GM21723 (cell line): ENCODE measurements at regions not wholly inside any gene's neighbourhood (a gene's known extent, or its start where the extent isn't known, plus 50 kb on each side); places are given as distances from the start of the nearest gene placed in this dataset.

ENCODE experiments used
- ATAC-seq: cut with Tn5 transposase; IDR thresholded peaks from one replicate; pipeline ENCODE4 v1.9.1; 2021; ENCODE audit warnings: mild to moderate bottlenecking, moderate library complexity; ENCODE audit not compliant: unreplicated experiment

GRCh38 chr5:35367526-35367925 is 137.2 kb upstream of the PRLR start:
- ATAC-seq, result no peak

DNA sequence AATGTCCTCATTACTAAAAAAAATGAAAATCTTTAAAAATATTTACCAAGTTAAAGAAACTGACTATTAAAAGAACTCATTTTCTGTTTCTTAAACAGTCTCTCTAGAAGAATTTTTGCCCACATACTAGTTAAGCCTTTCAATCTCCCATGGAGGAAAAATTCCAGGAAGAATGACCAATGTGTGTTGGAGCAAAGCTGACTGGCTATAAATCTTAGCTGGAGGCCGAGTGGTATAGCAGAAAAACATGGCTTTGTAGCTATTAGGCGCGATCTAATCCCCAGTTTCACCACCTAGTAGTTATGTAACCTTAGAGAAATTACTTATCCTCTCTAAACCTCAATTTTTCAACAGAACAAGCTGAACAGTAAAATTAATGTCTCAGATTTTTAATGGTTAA is 135.5 kb upstream of the PRLR start:
- no peak for ATAC-seq

DNA sequence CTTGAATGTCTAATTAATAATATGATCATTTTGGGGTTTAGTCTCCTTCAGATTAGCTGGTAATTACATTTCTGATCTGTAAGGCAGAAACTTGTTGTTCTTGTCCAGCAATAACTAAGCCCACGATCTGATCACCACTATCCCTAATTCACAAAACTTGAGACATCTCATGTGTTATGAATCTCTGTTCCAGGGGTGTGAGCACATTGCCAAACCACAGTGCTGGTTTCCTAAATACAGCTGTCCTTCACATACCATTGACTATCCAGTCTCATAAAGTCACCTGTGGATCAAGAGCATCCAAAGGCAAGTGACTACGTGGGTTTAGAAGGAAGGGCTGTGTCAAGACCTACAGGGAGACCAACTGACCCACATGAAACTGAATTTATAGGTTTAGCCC is 134.1 kb upstream of the PRLR start:
- ATAC-seq, result no peak

DNA sequence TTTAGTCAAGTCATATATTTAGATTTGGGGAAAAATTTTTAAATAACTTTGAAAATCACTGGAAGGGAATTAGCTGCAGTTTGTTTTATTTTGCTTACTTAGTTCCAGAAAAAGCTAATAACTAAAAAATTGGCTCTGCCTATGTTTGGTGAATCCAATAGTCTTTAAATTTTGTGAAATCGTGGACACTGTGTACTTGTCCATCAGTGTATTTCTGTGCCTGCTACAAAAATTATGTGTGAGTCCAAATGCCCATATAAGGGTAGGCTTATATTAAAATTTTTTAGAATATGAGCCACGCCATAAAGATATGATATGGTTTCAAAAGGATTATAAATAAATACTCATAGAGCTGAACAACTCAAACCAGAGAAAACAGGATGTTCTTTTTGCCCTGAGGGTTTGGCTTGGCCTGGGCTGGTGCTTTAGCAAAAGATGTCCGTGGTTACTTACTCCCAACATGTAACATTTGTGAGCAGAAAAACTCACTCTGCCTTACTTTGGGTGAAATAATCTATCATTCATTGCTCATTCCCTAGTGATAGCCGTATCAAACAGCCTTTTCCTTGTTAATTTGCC is 133.2 kb upstream of the PRLR start:
- no peak for ATAC-seq

GRCh38 chr5:35362772-35363171 is 132.5 kb upstream of the PRLR start:
- no peak for ATAC-seq

- no peak for ATAC-seq
Observed at GRCh38 chr5:35360671-35361070, 130.4 kb upstream of the PRLR start.

DNA sequence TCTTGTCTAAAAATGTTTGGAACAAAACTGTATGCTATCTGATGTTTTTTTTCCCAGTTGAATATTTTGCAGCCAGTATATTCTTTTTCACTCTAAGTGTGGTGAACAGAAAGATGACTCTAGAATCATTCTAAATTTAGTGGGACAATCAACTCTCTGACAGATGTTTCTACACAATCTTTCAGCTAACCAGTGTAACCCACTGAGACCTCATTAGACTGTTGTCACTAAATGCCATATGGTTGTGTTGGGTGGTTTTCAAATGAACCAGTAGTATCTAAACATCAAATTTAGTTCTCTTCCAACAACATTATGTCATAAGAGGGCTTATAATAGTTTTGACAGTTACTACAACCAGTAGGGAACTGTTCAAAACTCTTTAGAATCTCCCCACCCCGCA is 129.6 kb upstream of the PRLR start:
- no peak for ATAC-seq

DNA sequence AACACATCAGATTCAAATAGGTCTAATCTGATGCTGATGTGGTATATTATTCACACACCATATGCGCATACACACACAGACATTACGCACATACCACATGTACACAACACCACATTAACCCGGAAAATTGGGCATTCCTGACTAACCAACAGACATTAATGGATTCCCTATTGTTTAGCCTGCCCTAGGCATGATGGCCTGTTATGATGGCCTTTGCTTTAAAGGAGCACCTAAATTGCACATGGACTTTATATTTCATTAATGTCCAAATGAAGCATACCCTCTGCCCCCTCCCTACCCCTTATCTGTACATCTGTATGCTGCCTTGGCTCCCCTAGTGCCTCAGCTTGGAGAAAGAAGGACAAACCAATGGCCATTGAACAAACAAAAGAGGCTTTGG is 127.7 kb upstream of the PRLR start:
- ATAC-seq, result no peak

DNA sequence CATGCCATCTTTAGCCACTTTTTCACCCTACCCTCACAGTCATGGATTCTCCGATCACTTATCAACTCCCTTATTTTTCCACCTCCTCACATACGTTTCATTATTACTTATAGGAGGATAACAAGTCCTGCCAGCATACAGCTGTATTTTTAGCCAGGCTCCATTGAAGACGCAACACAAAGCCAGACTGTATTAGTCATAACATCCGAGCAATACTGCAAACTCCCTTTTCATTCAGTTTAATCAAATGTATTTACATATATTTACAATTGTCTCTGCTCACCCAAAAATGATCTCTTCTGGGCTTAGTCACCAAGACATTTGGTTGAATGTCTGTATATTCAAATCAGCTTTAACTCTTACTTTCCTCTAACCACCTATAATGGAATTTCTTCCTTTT is 126.4 kb upstream of the PRLR start:
- ATAC-seq, result no peak

DNA sequence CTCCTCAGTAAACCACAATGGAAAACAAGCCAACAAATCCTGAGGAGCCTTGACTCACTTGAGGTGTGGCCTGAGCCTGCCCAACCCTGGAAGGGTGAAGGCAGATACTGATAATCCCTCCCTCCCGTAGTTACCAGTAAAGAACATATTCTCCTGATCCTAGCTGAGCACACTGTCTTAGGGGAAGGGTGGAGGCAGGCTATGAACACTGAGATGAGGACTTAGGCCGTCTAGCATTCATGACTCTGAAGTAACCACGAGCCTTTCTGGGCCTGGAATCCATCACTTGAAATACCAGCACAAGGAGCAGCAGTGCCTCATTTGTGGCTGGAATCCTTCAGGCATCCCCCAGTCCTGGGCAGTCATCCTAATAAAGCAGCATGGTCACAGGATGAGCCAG is 124.5 kb upstream of the PRLR start:
- ATAC-seq, result no peak

DNA sequence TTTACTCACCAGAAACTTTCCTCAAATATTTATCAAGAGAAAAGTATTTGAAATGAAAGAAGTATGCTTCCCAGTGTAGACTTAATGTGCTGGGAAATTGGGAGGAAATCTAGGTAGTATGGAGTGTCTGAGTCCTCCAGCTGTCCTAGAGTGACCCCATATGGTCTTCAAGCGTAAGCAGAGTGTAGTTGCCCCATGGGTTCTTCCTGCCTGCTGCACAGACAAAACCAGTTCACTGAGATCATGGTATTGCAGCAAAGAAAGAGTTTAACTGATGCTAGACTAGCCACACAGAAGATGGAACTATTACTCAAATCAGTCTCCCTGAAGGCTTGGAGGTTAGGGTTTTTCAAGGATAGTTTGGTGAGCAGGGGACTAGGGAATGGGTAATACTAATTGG is 114.9 kb upstream of the PRLR start:
- no peak for ATAC-seq

GRCh38 chr5:35342664-35343063 is 112.4 kb upstream of the PRLR start:
- no peak for ATAC-seq

DNA sequence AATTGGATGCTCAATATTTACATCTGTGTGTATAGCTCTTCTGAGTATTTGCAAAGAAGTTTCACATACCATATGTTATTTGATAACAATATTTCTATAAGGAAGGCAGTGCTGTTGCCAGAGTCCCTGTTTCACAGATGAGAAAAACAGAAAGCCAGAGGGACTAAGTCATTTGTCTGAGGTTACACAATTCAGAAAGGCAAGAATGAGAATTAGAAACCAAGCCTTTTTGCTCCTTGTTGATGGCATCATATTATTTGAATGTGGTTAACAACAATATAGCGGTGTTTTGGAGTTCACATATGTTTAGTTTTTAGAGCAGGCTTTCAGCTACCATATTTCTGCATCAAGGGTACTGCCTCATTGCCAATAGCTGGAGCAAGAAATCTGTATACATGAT is 110.9 kb upstream of the PRLR start:
- ATAC-seq, result no peak

- ATAC-seq, result no peak
Observed at GRCh38 chr5:35339616-35340100, 109.4 kb upstream of the PRLR start.

DNA sequence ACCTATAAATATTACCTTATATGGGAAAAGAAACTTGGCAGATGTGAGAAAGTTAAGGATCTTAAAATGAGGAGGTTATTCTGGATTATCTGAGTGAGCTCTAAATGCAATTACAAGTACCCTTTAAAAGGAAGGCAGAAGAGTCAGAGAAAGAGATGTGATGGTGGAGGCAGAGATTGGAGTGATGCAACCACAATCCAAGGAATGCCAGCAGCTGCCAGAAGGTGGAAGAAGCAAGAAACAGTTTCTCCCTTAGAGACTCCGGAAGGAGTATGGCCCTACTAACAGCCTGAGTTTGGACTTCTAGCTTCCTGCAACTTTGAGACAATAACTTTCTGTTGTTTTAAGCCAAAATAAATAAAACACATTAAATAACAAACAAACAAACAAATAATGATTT is 108.7 kb upstream of the PRLR start:
- ATAC-seq, result no peak

GRCh38 chr5:35338157-35338453 is 107.8 kb upstream of the PRLR start:
- ATAC-seq, result no peak

DNA sequence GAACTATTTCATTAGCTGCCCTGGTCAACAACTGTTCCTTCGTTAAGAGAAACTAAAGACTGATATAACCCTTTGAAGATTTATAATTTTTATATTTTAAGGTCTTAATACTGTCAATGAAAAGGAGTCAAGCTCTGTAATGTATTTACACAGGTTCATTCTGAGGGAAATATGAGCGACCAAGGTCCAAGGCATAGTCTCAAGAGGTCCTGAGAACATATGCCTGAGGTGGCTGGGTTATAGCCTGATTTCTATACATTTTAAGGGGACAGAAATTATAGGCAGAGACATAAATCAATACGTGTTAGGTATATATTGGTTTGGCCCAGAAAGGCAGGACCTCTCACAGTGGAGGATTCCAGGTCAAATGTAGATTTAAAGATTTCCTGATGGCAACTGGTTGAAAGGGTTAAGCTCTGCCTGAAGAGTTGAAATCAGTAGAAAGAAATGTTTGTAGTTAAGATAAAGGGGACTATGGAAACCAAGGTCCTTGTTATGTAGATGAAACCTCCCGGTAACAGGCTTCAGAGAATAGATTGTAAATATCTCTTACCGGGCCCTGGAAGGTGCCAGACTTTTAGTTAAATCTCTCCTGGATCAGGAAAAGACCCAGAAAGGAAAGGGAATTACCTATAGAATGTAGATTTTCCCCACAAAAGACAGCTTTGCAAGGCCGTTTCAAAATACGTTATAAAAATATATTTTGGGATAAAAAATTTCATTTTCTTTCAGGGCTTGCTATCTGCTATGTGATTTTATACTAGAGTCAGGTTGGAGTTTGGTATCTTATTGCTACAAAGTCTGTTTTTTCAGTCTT is 107.3 kb upstream of the PRLR start:
- no peak for ATAC-seq

- no peak for ATAC-seq
Observed at GRCh38 chr5:35336230-35336629, 105.9 kb upstream of the PRLR start.

DNA sequence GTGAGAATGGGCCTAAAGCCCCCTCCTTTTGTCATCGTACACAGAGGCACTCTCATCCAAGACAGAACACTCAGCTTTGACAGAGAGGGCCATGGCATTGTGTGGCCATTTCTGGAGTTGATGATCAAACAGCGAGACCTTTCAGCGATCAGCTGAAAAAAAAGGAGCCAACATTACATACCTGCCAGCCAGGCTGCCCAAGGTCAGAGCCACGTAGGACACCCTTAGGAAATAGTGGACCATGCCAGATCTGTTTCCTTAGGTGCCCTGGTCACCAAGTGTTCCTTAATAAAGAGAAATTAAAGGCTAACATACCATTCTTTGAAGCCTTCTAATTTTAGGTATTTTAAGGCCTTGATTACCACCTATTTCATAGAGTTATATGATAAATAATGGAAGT is 105.5 kb upstream of the PRLR start:
- ATAC-seq, result no peak

- ATAC-seq, result no peak
Observed at GRCh38 chr5:35333366-35333765, 103.1 kb upstream of the PRLR start.

GRCh38 chr5:35331956-35332950 is 102.0 kb upstream of the PRLR start:
- ATAC-seq, result no peak

- no peak for ATAC-seq
Observed at GRCh38 chr5:35325836-35326235, 95.5 kb upstream of the PRLR start.
